ENCODE measurements at regions not wholly inside any gene's neighbourhood (a gene's known extent, or its start where the extent isn't known, plus 50 kb on each side); places are given as distances from the start of the nearest gene placed in this dataset.

- TF ChIP-seq CTCF (IDR thresholded peaks at IDR 0.05) (no peak), POLR2A (IDR thresholded peaks at IDR 0.05) (no peak)
Observed at GRCh38 chr4:98801259-98801725, 127.6 kb downstream of the EIF4E start.
